HEK293 (cell line): ENCODE measurements at regions not wholly inside any gene's neighbourhood (a gene's known extent, or its start where the extent isn't known, plus 50 kb on each side); places are given as distances from the start of the nearest gene placed in this dataset.

Experiments used
- CTCF ChIA-PET: fragments of 350-600 bp; formaldehyde crosslinking; extraction: SDS; loops from one replicate; lab custom pipeline; 2021; ENCODE audit warnings: antibody characterized with exemption; lab: Yijun Ruan, JAX
- POLR2A ChIA-PET: fragments of 300-600 bp; formaldehyde crosslinking; extraction: SDS; loops from one replicate; lab custom pipeline; 2020; ENCODE audit warnings: antibody characterized with exemption, inconsistent platforms; lab: Yijun Ruan, JAX
- H3K27ac ChIP-seq: fragments of 200-500 bp; sonication (Bioruptor generic); 2 replicates; pipeline ENCODE4 v1.5.1; 2014; ENCODE audit warnings: low read depth, low read length, control low read depth, inconsistent platforms; ENCODE audit errors: extremely low read depth
- H3K36me3 ChIP-seq, 2 experiments: fragments of 200-500 bp in 1 of 2; sonication (Bioruptor generic) in 1 of 2; 1 replicate in 1 of 2; 2 replicates in 1 of 2; pipeline ENCODE4 v1.5.1; 2014 to 2017; ENCODE audit warnings: inconsistent platforms in 2 of 2, low read length in 2 of 2; ENCODE audit not compliant: control insufficient read depth in 2 of 2, insufficient read depth in 1 of 2
- H3K4me1 ChIP-seq: fragments of 200-500 bp; sonication (Bioruptor generic); 2 replicates; pipeline ENCODE4 v1.5.1; 2014; ENCODE audit warnings: mild to moderate bottlenecking, low read length, inconsistent platforms; ENCODE audit not compliant: control insufficient read depth, insufficient read depth
- H3K4me3 ChIP-seq: 2 replicates; pipeline ENCODE4 v1.5.1; 2011; ENCODE audit warnings: low read depth, mild to moderate bottlenecking, control low read depth, low read length, moderate library complexity
- H3K9me3 ChIP-seq: fragments of 200-500 bp; sonication (Bioruptor generic); 2 replicates; pipeline ENCODE4 v1.5.1; 2014; ENCODE audit warnings: low read depth, low read length, inconsistent platforms; ENCODE audit not compliant: control insufficient read depth, insufficient read depth
- INSM2 ChIP-seq: fragments of 450-650 bp; formaldehyde crosslinking; IDR thresholded peaks from 2 replicates; pipeline ENCODE4 v1.5.1; 2016; ENCODE audit warnings: missing biosample characterization, missing genetic modification characterization
- KLF9 ChIP-seq: fragments of 450-650 bp; formaldehyde crosslinking; IDR thresholded peaks from 2 replicates; pipeline ENCODE4 v1.5.1; 2016; ENCODE audit warnings: missing biosample characterization, missing genetic modification characterization, low read depth
- MEIS1 ChIP-seq: sonication (generic); formaldehyde crosslinking; IDR thresholded peaks from 2 replicates; pipeline ENCODE4 v1.8.1; 2022; ENCODE audit warnings: missing genetic modification reagents, mild to moderate bottlenecking, borderline replicate concordance
- OVOL3 ChIP-seq: fragments of 450-650 bp; formaldehyde crosslinking; IDR thresholded peaks from 2 replicates; pipeline ENCODE4 v1.5.1; 2016; ENCODE audit warnings: missing biosample characterization, missing genetic modification characterization
- SCRT1 ChIP-seq: fragments of 450-650 bp; formaldehyde crosslinking; IDR thresholded peaks from 2 replicates; pipeline ENCODE4 v1.5.1; 2016; ENCODE audit warnings: missing biosample characterization, missing genetic modification characterization, borderline replicate concordance
- SP7 ChIP-seq: fragments of 450-650 bp; formaldehyde crosslinking; IDR thresholded peaks from 2 replicates; pipeline ENCODE4 v1.5.1; 2016; ENCODE audit warnings: missing biosample characterization, missing genetic modification characterization
- YY2 ChIP-seq: fragments of 450-650 bp; formaldehyde crosslinking; IDR thresholded peaks from 2 replicates; pipeline ENCODE4 v1.5.1; 2016; ENCODE audit warnings: missing biosample characterization, missing genetic modification characterization
- ZBTB26 ChIP-seq: fragments of 450-650 bp; formaldehyde crosslinking; optimal IDR thresholded peaks from 2 replicates; pipeline ENCODE3; 2016; ENCODE audit warnings: missing biosample characterization, mild to moderate bottlenecking, missing genetic modification characterization
- ZBTB8A ChIP-seq: fragments of 450-650 bp; formaldehyde crosslinking; IDR thresholded peaks from 2 replicates; pipeline ENCODE4 v1.5.1; 2016; ENCODE audit warnings: missing biosample characterization, missing genetic modification characterization
- ZEB2 ChIP-seq: fragments of 450-650 bp; formaldehyde crosslinking; IDR thresholded peaks from 2 replicates; pipeline ENCODE4 v1.5.1; 2016; ENCODE audit warnings: missing biosample characterization, missing genetic modification characterization
- ZFP37 ChIP-seq: fragments of 450-650 bp; formaldehyde crosslinking; IDR thresholded peaks from 2 replicates; pipeline ENCODE4 v1.5.1; 2016; ENCODE audit warnings: missing biosample characterization, missing genetic modification characterization
- ZNF10 ChIP-seq: fragments of 450-650 bp; formaldehyde crosslinking; IDR thresholded peaks from 2 replicates; pipeline ENCODE4 v1.5.1; 2017; ENCODE audit warnings: missing biosample characterization, missing genetic modification characterization
- ZNF112 ChIP-seq: fragments of 450-650 bp; formaldehyde crosslinking; IDR thresholded peaks from 2 replicates; pipeline ENCODE4 v1.5.0; 2017; ENCODE audit warnings: missing biosample characterization, missing genetic modification characterization
- ZNF133 ChIP-seq: fragments of 450-650 bp; formaldehyde crosslinking; IDR thresholded peaks from 2 replicates; pipeline ENCODE4 v1.5.1; 2016; ENCODE audit warnings: missing biosample characterization, missing genetic modification characterization
- ZNF239 ChIP-seq: fragments of 450-650 bp; formaldehyde crosslinking; IDR thresholded peaks from 2 replicates; pipeline ENCODE4 v1.5.1; 2016; ENCODE audit warnings: missing biosample characterization, missing genetic modification characterization
- ZNF266 ChIP-seq: fragments of 450-650 bp; formaldehyde crosslinking; IDR thresholded peaks from 2 replicates; pipeline ENCODE4 v1.5.1; 2016; ENCODE audit warnings: missing biosample characterization, missing genetic modification characterization, low read depth
- ZNF335 ChIP-seq: fragments of 450-650 bp; formaldehyde crosslinking; conservative IDR thresholded peaks from 2 replicates; pipeline ENCODE4 v1.5.1; 2016; ENCODE audit warnings: missing biosample characterization, missing genetic modification characterization
- ZNF423 ChIP-seq: fragments of 450-650 bp; formaldehyde crosslinking; IDR thresholded peaks from 2 replicates; pipeline ENCODE4 v1.5.1; 2016; ENCODE audit warnings: missing biosample characterization, missing genetic modification characterization
- ZNF585B ChIP-seq: fragments of 450-650 bp; formaldehyde crosslinking; IDR thresholded peaks from 2 replicates; pipeline ENCODE4 v1.5.1; 2016; ENCODE audit warnings: missing biosample characterization, missing genetic modification characterization
- ZNF624 ChIP-seq: fragments of 450-650 bp; formaldehyde crosslinking; IDR thresholded peaks from 2 replicates; pipeline ENCODE4 v1.5.1; 2017; ENCODE audit warnings: missing biosample characterization, missing genetic modification characterization
- ZNF670 ChIP-seq: fragments of 450-650 bp; formaldehyde crosslinking; IDR thresholded peaks from 2 replicates; pipeline ENCODE4 v1.5.1; 2016; ENCODE audit warnings: missing biosample characterization, missing genetic modification characterization, low read depth
- ZNF701 ChIP-seq: fragments of 450-650 bp; formaldehyde crosslinking; IDR thresholded peaks from 2 replicates; pipeline ENCODE4 v1.5.1; 2016; ENCODE audit warnings: missing biosample characterization, missing genetic modification characterization
- ZNF76 ChIP-seq: fragments of 450-650 bp; formaldehyde crosslinking; IDR thresholded peaks from 2 replicates; pipeline ENCODE4; 2016; ENCODE audit warnings: low read depth, missing biosample characterization, missing genetic modification characterization, borderline replicate concordance
- TF ChIP-seq, protein P1 (sequence below): fragments of 450-650 bp; formaldehyde crosslinking; IDR thresholded peaks from 2 replicates; pipeline ENCODE4 v1.5.1; 2016; ENCODE audit warnings: missing biosample characterization, missing genetic modification characterization
- TF ChIP-seq, protein P2 (sequence below): fragments of 450-650 bp; IDR thresholded peaks from 2 replicates; pipeline ENCODE4 v1.5.1; 2018; ENCODE audit warnings: missing biosample characterization, mild to moderate bottlenecking, missing genetic modification characterization
- TF ChIP-seq, protein P3 (sequence below): fragments of 450-650 bp; formaldehyde crosslinking; IDR thresholded peaks from 2 replicates; pipeline ENCODE4 v1.5.1; 2016; ENCODE audit warnings: missing biosample characterization, missing genetic modification characterization
- TF ChIP-seq, protein P4 (sequence below): fragments of 450-650 bp; formaldehyde crosslinking; IDR thresholded peaks from 2 replicates; pipeline ENCODE4 v1.5.1; 2016; ENCODE audit warnings: missing biosample characterization, missing genetic modification characterization

- Histone ChIP-seq H3K36me3 (no peaks in the 10 kb centered on the region), H3K4me1 (no peaks in the 10 kb centered on the region), H3K4me3 (no peak overlapping the region), H3K9me3 (no peaks in the 10 kb centered on the region), H3K27ac (no peak overlapping the region)
- POLR2A ChIA-PET, result no interaction called here
- CTCF ChIA-PET, result no interaction called here
- TF ChIP-seq, protein P1, sequence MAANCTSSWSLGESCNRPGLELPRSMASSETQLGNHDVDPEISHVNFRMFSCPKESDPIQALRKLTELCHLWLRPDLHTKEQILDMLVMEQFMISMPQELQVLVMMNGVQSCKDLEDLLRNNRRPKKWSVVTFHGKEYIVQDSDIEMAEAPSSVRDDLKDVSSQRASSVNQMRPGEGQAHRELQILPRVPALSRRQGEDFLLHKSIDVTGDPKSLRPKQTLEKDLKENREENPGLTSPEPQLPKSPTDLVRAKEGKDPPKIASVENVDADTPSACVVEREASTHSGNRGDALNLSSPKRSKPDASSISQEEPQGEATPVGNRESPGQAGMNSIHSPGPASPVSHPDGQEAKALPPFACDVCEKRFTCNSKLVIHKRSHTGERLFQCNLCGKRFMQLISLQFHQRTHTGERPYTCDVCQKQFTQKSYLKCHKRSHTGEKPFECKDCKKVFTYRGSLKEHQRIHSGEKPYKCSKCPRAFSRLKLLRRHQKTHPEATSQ (tag by site-specific recombination), result no peak
- TF ChIP-seq OVOL3 (tag by site-specific recombination), result no peak
- no peak for TF ChIP-seq ZNF76
- no peak for TF ChIP-seq ZNF10 (tag by site-specific recombination)
- no peak for TF ChIP-seq SCRT1 (tag by site-specific recombination)
- TF ChIP-seq ZNF335 (tag by site-specific recombination), result no peak
- no peak for TF ChIP-seq ZNF701 (tag by site-specific recombination)
- TF ChIP-seq KLF9 (tag by site-specific recombination), result no peak
- no peak for TF ChIP-seq ZNF266 (tag by site-specific recombination)
- TF ChIP-seq ZEB2, result no peak
- TF ChIP-seq ZFP37 (tag by site-specific recombination), result no peak
- no peak for TF ChIP-seq ZNF670 (tag by site-specific recombination)
- TF ChIP-seq ZNF239, result no peak
- no peak for TF ChIP-seq ZNF624 (tag by site-specific recombination)
Measured at GRCh38 chrX:116757491-116757890, 294.7 kb upstream of the CT83 start.

DNA sequence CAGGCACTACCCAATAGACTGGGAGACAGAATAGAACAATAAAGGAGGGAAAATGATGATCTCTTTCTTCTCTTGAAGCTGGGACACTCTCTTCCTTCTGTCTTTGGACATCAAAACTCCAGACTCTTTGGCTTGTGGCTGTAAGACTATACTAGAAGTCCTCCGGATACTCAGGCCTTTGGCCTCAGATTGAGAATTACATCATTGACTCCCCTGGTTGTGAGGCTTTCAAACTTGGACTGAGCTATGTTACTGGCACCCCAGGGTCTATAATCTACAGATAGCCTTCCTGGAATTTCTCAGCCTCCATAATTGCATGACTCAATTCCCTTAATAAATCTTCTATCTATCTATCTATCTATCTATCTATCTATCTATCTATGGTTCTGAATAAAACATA lies 294.2 kb upstream of the CT83 start:
- Histone ChIP-seq H3K4me3 (no peak overlapping the region), H3K4me1 (no peaks in the 10 kb centered on the region), H3K27ac (no peak overlapping the region), H3K9me3 (no peaks in the 10 kb centered on the region), H3K36me3 (no peaks in the 10 kb centered on the region)
- ChIA-PET CTCF (interaction anchor here (0.6 kb wide), 1 partner anchor 207 kb away, joined by 3 read pairs; no protein-coding TSS in a partner anchor), POLR2A (no interaction called here)
- TF ChIP-seq INSM2 (tag by site-specific recombination) (no peak), YY2 (tag by site-specific recombination) (no peak), ZNF133 (tag by site-specific recombination) (no peak), SP7 (no peak)
- TF ChIP-seq, protein P2, sequence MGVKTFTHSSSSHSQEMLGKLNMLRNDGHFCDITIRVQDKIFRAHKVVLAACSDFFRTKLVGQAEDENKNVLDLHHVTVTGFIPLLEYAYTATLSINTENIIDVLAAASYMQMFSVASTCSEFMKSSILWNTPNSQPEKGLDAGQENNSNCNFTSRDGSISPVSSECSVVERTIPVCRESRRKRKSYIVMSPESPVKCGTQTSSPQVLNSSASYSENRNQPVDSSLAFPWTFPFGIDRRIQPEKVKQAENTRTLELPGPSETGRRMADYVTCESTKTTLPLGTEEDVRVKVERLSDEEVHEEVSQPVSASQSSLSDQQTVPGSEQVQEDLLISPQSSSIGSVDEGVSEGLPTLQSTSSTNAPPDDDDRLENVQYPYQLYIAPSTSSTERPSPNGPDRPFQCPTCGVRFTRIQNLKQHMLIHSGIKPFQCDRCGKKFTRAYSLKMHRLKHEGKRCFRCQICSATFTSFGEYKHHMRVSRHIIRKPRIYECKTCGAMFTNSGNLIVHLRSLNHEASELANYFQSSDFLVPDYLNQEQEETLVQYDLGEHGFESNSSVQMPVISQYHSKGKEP (tag by site-specific recombination), result no peak

DNA sequence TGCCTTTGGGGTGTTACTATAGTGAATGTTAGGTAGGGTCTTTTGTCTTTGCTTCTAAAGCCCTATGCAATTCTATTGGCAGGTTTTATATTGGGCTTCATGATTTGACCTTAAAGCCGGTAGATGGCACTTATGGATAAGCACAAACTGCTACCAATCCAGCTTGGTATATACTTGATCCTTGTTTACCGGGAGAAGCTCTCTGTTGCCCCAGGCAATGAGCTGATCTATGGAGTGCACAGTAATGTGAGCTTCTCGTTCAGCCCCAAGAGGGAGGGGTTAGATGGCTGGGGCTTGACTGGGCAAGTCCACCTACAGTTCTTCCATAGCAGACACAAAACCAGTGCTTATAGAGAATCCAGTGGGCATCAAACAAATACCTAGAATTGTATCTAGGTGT lies 287.2 kb upstream of the CT83 start:
- ChIA-PET CTCF (no interaction called here), POLR2A (no interaction called here)
- H3K27ac ChIP-seq, result no peak overlapping the region
- TF ChIP-seq ZNF423 (tag by site-specific recombination), result no peak
- TF ChIP-seq, protein P3, sequence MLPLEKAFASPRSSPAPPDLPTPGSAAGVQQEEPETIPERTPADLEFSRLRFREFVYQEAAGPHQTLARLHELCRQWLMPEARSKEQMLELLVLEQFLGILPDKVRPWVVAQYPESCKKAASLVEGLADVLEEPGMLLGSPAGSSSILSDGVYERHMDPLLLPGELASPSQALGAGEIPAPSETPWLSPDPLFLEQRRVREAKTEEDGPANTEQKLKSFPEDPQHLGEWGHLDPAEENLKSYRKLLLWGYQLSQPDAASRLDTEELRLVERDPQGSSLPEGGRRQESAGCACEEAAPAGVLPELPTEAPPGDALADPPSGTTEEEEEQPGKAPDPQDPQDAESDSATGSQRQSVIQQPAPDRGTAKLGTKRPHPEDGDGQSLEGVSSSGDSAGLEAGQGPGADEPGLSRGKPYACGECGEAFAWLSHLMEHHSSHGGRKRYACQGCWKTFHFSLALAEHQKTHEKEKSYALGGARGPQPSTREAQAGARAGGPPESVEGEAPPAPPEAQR (tag by site-specific recombination), result no peak
- no peak for TF ChIP-seq ZNF112 (tag by site-specific recombination)
- no peak for TF ChIP-seq MEIS1 (CRISPR knock-in tag)
- no peak for TF ChIP-seq ZBTB8A (tag by site-specific recombination)
- TF ChIP-seq ZBTB26 (tag by site-specific recombination), result no peak
- TF ChIP-seq, protein P4, sequence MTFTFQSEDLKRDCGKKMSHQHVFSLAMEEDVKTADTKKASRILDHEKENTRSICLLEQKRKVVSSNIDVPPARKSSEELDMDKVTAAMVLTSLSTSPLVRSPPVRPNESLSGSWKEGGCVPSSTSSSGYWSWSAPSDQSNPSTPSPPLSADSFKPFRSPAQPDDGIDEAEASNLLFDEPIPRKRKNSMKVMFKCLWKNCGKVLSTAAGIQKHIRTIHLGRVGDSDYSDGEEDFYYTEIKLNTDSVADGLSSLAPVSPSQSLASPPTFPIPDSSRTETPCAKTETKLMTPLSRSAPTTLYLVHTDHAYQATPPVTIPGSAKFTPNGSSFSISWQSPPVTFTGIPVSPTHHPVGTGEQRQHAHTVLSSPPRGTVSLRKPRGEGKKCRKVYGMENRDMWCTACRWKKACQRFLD (tag by site-specific recombination), result no peak
- TF ChIP-seq ZNF585B (tag by site-specific recombination), result no peak

More for the DNA sequence above, 287.2 kb upstream of the CT83 start:
- Histone ChIP-seq H3K9me3 (no peaks in the 10 kb centered on the region), H3K4me1 (no peaks in the 10 kb centered on the region), H3K4me3 (no peak overlapping the region), H3K36me3 (no peaks in the 10 kb centered on the region)
